ENCODE measurements at regions not wholly inside any gene's neighbourhood (a gene's known extent, or its start where the extent isn't known, plus 50 kb on each side); places are given as distances from the start of the nearest gene placed in this dataset.

- DNase-seq (ENCODE audit: extremely low spot score) = no peak
- TF ChIP-seq POLR2AphosphoS5 (IDR thresholded peaks at IDR 0.05) (no peak), POLR2A (IDR thresholded peaks at IDR 0.05; ENCODE audit: low read depth) (no peak), EP300 (IDR thresholded peaks at IDR 0.05) (no peak)
- TF ChIP-seq, protein P1, sequence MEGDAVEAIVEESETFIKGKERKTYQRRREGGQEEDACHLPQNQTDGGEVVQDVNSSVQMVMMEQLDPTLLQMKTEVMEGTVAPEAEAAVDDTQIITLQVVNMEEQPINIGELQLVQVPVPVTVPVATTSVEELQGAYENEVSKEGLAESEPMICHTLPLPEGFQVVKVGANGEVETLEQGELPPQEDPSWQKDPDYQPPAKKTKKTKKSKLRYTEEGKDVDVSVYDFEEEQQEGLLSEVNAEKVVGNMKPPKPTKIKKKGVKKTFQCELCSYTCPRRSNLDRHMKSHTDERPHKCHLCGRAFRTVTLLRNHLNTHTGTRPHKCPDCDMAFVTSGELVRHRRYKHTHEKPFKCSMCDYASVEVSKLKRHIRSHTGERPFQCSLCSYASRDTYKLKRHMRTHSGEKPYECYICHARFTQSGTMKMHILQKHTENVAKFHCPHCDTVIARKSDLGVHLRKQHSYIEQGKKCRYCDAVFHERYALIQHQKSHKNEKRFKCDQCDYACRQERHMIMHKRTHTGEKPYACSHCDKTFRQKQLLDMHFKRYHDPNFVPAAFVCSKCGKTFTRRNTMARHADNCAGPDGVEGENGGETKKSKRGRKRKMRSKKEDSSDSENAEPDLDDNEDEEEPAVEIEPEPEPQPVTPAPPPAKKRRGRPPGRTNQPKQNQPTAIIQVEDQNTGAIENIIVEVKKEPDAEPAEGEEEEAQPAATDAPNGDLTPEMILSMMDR (IDR thresholded peaks at IDR 0.05) = no peak
- H3K9me3 ChIP-seq = peaks cover 0 to 16% (median 6%) of the 10 kb centered on the region in 4 donors
- no peaks in the 10 kb centered on the region for H3K4me1 ChIP-seq
- no peaks in the 10 kb centered on the region for H3K27me3 ChIP-seq
- intact Hi-C loops (cut with DNase I) = no loop called here
- H3K27ac ChIP-seq (replicated peaks in 1 of 4) = no peak overlapping the region
- H3K4me3 ChIP-seq = no peak overlapping the region
- H3K36me3 ChIP-seq = no peaks in the 10 kb centered on the region
Measured at GRCh38 chr10:61223576-61223975, 229.6 kb downstream of the TMEM26 start.

GRCh38 chr10:61219696-61220095 lies 233.5 kb downstream of the TMEM26 start:
- TF ChIP-seq POLR2A (IDR thresholded peaks at IDR 0.05; ENCODE audit: low read depth) (no peak), EP300 (IDR thresholded peaks at IDR 0.05) (no peak), POLR2AphosphoS5 (IDR thresholded peaks at IDR 0.05) (no peak)
- TF ChIP-seq, protein P1 (IDR thresholded peaks at IDR 0.05) = no peak
- Histone ChIP-seq H3K36me3 (no peaks in the 10 kb centered on the region), H3K27me3 (no peaks in the 10 kb centered on the region), H3K27ac (replicated peaks in 1 of 4) (no peak overlapping the region), H3K4me1 (no peaks in the 10 kb centered on the region), H3K9me3 (no peaks in the 10 kb centered on the region), H3K4me3 (no peak overlapping the region)
- no peak for DNase-seq (ENCODE audit: extremely low spot score)
- intact Hi-C loops (cut with DNase I) = no loop called here
- 70% methylated on average over 1 of the region's 1 CpG for WGBS

GRCh38 chr10:61217851-61218565 lies 235.2 kb downstream of the TMEM26 start:
- Histone ChIP-seq H3K27me3 (no peaks in the 10 kb centered on the region), H3K4me1 (no peaks in the 10 kb centered on the region), H3K9me3 (no peaks in the 10 kb centered on the region), H3K4me3 (no peak overlapping the region), H3K36me3 (no peaks in the 10 kb centered on the region), H3K27ac (replicated peaks in 1 of 4) (no peak overlapping the region)
- no peak for DNase-seq (ENCODE audit: extremely low spot score)
- intact Hi-C loops (cut with DNase I) = no loop called here
- 90% methylated on average over 3 of the region's 3 CpGs for WGBS
- no peak for TF ChIP-seq POLR2A (IDR thresholded peaks at IDR 0.05; ENCODE audit: low read depth)
- TF ChIP-seq POLR2AphosphoS5 (IDR thresholded peaks at IDR 0.05) = no peak
- no peak for TF ChIP-seq EP300 (IDR thresholded peaks at IDR 0.05)
- TF ChIP-seq, protein P1 (IDR thresholded peaks at IDR 0.05) = no peak

DNA sequence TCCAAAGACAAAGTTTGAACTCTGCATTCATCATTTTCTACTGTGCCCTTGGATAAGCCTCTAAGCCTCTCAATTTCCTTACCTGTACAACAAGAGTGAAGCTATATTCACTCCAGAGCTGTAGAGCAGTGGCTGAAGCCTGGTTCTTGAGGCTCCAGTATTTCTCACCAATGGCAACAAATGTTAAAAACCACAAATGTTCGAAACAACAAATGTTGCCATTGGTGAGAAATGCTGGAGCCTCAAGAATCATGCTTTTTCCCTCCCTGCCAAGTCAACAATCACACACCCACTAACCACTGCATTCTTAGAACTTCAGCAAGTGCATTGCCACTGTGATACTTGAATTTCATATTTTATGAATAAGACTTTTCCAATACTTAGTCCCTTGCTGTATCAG lies 237.9 kb downstream of the TMEM26 start:
- Histone ChIP-seq H3K27me3 (no peaks in the 10 kb centered on the region), H3K4me1 (no peaks in the 10 kb centered on the region), H3K9me3 (no peaks in the 10 kb centered on the region), H3K4me3 (no peak overlapping the region), H3K36me3 (no peaks in the 10 kb centered on the region), H3K27ac (replicated peaks in 1 of 4) (no peak overlapping the region)
- WGBS = 80% methylated on average over 1 of the region's 1 CpG
- TF ChIP-seq POLR2AphosphoS5 (IDR thresholded peaks at IDR 0.05) (no peak), EP300 (IDR thresholded peaks at IDR 0.05) (no peak), POLR2A (IDR thresholded peaks at IDR 0.05; ENCODE audit: low read depth) (no peak)
- TF ChIP-seq, protein P1 (IDR thresholded peaks at IDR 0.05) = no peak
- intact Hi-C loops (cut with DNase I) = no loop called here
- no peak for DNase-seq (ENCODE audit: extremely low spot score)

- no peak for DNase-seq (ENCODE audit: extremely low spot score)
- H3K27ac ChIP-seq (replicated peaks in 1 of 4) = no peak overlapping the region
- intact Hi-C loops (cut with DNase I) = no loop called here
- no peaks in the 10 kb centered on the region for H3K9me3 ChIP-seq
- WGBS = 62% methylated on average over 2 of the region's 2 CpGs
- no peaks in the 10 kb centered on the region for H3K4me1 ChIP-seq
- TF ChIP-seq, protein P1 (IDR thresholded peaks at IDR 0.05) = no peak
- TF ChIP-seq POLR2AphosphoS5 (IDR thresholded peaks at IDR 0.05) (no peak), POLR2A (IDR thresholded peaks at IDR 0.05; ENCODE audit: low read depth) (no peak), EP300 (IDR thresholded peaks at IDR 0.05) (no peak)
- no peaks in the 10 kb centered on the region for H3K27me3 ChIP-seq
- H3K4me3 ChIP-seq = no peak overlapping the region
- no peaks in the 10 kb centered on the region for H3K36me3 ChIP-seq
Measured at GRCh38 chr10:61211468-61211867, 241.7 kb downstream of the TMEM26 start.
